H9 (cell line): ENCODE measurements at regions not wholly inside any gene's neighbourhood (a gene's known extent, or its start where the extent isn't known, plus 50 kb on each side); places are given as distances from the start of the nearest gene placed in this dataset.

Source experiments
- DNase-seq: peaks from one replicate; pipeline ENCODE4 v3.0.0-alpha.2; 2017
- H2AFZ ChIP-seq: one replicate; pipeline ENCODE4 v1.6.1; 2013; ENCODE audit warnings: mild to moderate bottlenecking, low read length, control low read depth, moderate library complexity
- H2AK5ac ChIP-seq: 2 replicates; pipeline ENCODE4 v1.6.1; 2013; ENCODE audit warnings: low read length, control low read depth, mixed read lengths; ENCODE audit not compliant: insufficient read length
- H2BK120ac ChIP-seq: one replicate; pipeline ENCODE4 v1.6.1; 2013; ENCODE audit warnings: low read depth, mild to moderate bottlenecking, low read length, control low read depth, inconsistent platforms; ENCODE audit not compliant: poor library complexity, severe bottlenecking
- H2BK12ac ChIP-seq: 2 replicates; pipeline ENCODE4 v1.6.1; 2013; ENCODE audit warnings: low read length, control low read depth, mixed read lengths, low read depth; ENCODE audit not compliant: insufficient read length
- H2BK15ac ChIP-seq: 2 replicates; pipeline ENCODE4 v1.6.1; 2013; ENCODE audit warnings: low read depth, low read length, control low read depth
- H2BK20ac ChIP-seq: one replicate; pipeline ENCODE4 v1.6.1; 2013; ENCODE audit warnings: low read depth, mild to moderate bottlenecking, low read length, control low read depth, inconsistent platforms; ENCODE audit not compliant: poor library complexity, severe bottlenecking
- H2BK5ac ChIP-seq: 2 replicates; pipeline ENCODE4 v1.6.1; 2013; ENCODE audit warnings: low read length, control low read depth, mixed read lengths; ENCODE audit not compliant: insufficient read length
- H3K14ac ChIP-seq: 2 replicates; pipeline ENCODE4 v1.6.1; 2013; ENCODE audit warnings: low read length, control low read depth; ENCODE audit not compliant: insufficient read depth
- H3K18ac ChIP-seq: 2 replicates; pipeline ENCODE4 v1.6.1; 2013; ENCODE audit warnings: low read depth, mild to moderate bottlenecking, mixed read lengths, low read length, control low read depth; ENCODE audit not compliant: insufficient read length
- H3K23ac ChIP-seq: 2 replicates; pipeline ENCODE4 v1.6.1; 2013; ENCODE audit warnings: low read length, control low read depth, mixed read lengths, low read depth; ENCODE audit not compliant: insufficient read length
- H3K23me2 ChIP-seq: 2 replicates; pipeline ENCODE4 v1.6.1; 2013; ENCODE audit warnings: low read depth, mild to moderate bottlenecking, mixed read lengths, low read length, control low read depth; ENCODE audit not compliant: insufficient read length, poor library complexity, severe bottlenecking
- H3K27ac ChIP-seq: 2 replicates; pipeline ENCODE4 v1.5.1; 2013; ENCODE audit warnings: low read length, control low read depth, mixed read lengths, low read depth; ENCODE audit not compliant: insufficient read length
- H3K27me3 ChIP-seq: 2 replicates; pipeline ENCODE4 v1.6.1; 2013; ENCODE audit warnings: low read length, control low read depth, inconsistent platforms; ENCODE audit not compliant: insufficient read depth
- H3K4ac ChIP-seq: 2 replicates; pipeline ENCODE4 v1.6.1; 2013; ENCODE audit warnings: low read depth, mild to moderate bottlenecking, control low read depth, inconsistent platforms, low read length, moderate library complexity
- H3K4me1 ChIP-seq: 2 replicates; pipeline ENCODE4 v1.6.1; 2013; ENCODE audit warnings: low read length, control low read depth, inconsistent platforms; ENCODE audit not compliant: insufficient read depth
- H3K4me2 ChIP-seq: 2 replicates; pipeline ENCODE4 v1.6.1; 2013; ENCODE audit warnings: low read length, control low read depth, mixed read lengths; ENCODE audit not compliant: insufficient read length, insufficient read depth
- H3K56ac ChIP-seq: 2 replicates; pipeline ENCODE4 v1.6.1; 2013; ENCODE audit warnings: low read depth, mild to moderate bottlenecking, mixed read lengths, low read length, control low read depth; ENCODE audit not compliant: insufficient read length
- H3K79me1 ChIP-seq: 2 replicates; pipeline ENCODE4 v1.6.1; 2013; ENCODE audit warnings: low read depth, mild to moderate bottlenecking, moderate library complexity, low read length, control low read depth, inconsistent platforms; ENCODE audit not compliant: insufficient read depth, poor library complexity, severe bottlenecking
- H3K79me2 ChIP-seq: 2 replicates; pipeline ENCODE4 v1.6.1; 2013; ENCODE audit warnings: low read length, control low read depth, inconsistent platforms; ENCODE audit not compliant: insufficient read depth
- H3K9ac ChIP-seq: 2 replicates; pipeline ENCODE4 v1.6.1; 2013; ENCODE audit warnings: low read length, control low read depth, mixed read lengths; ENCODE audit not compliant: insufficient read length; ENCODE audit errors: extremely low read depth
- H3K9me3 ChIP-seq: one replicate; pipeline ENCODE4 v1.6.1; 2013; ENCODE audit warnings: low read depth, low read length, inconsistent platforms; ENCODE audit not compliant: control insufficient read depth
- H3T11ph ChIP-seq: one replicate; pipeline ENCODE4 v1.6.1; 2013; ENCODE audit warnings: mild to moderate bottlenecking, low read length, control low read depth, inconsistent platforms
- H4K20me1 ChIP-seq: one replicate; pipeline ENCODE4 v1.6.1; 2013; ENCODE audit not compliant: control insufficient read depth, insufficient read length, insufficient read depth
- H4K5ac ChIP-seq: 2 replicates; pipeline ENCODE4 v1.6.1; 2013; ENCODE audit warnings: low read depth, mild to moderate bottlenecking, mixed read lengths, low read length, control low read depth; ENCODE audit not compliant: insufficient read length
- H4K8ac ChIP-seq: replicated peaks from 2 replicates; pipeline ENCODE4 v1.6.1; 2013; ENCODE audit warnings: low read length, control low read depth, mixed read lengths, low read depth; ENCODE audit not compliant: insufficient read length
- H4K91ac ChIP-seq: 2 replicates; pipeline ENCODE4 v1.6.1; 2013; ENCODE audit warnings: low read depth, mild to moderate bottlenecking, moderate library complexity, mixed read lengths, low read length, control low read depth; ENCODE audit not compliant: insufficient read length
- H3K27ac Mint-ChIP-seq, 3 experiments: 2 replicates in 2 of 3; 3 replicates in 1 of 3; pipeline ENCODE4 v1.8.0; 2020 to 2021; ENCODE audit warnings: mixed read lengths in 3 of 3, mild to moderate bottlenecking in 1 of 3, moderate library complexity in 1 of 3
- H3K27me3 Mint-ChIP-seq: 2 replicates; pipeline ENCODE4 v1.8.0; 2021; ENCODE audit warnings: low read depth, mild to moderate bottlenecking, moderate library complexity, mixed read lengths
- H3K36me3 Mint-ChIP-seq, 3 experiments: 2 replicates in 2 of 3; 3 replicates in 1 of 3; pipeline ENCODE4 v1.8.0; 2020 to 2021; ENCODE audit warnings: low read depth in 3 of 3, mixed read lengths in 3 of 3; ENCODE audit not compliant: insufficient read depth in 1 of 3
- H3K4me1 Mint-ChIP-seq, 2 experiments: 2 replicates each; pipeline ENCODE4 v1.8.0; 2020; ENCODE audit warnings: mixed read lengths in 2 of 2
- H3K4me3 Mint-ChIP-seq, 2 experiments: 2 replicates in 1 of 2; 3 replicates in 1 of 2; pipeline ENCODE4 v1.8.0; 2020 to 2021; ENCODE audit warnings: mild to moderate bottlenecking in 2 of 2, mixed read lengths in 2 of 2, moderate library complexity in 1 of 2
- H3K9me3 Mint-ChIP-seq, 2 experiments: 2 replicates in 1 of 2; 3 replicates in 1 of 2; pipeline ENCODE4 v1.8.0; 2020; ENCODE audit warnings: mild to moderate bottlenecking in 2 of 2, mixed read lengths in 2 of 2, moderate library complexity in 1 of 2
- WGBS: extraction: QIAGEN DNeasy Blood & Tissue Kit; methylation state at CpG from one replicate; pipeline ENCODE4 v1.1.7; 2013; ENCODE audit warnings: missing lambda C conversion rate, low lambda C conversion rate, mixed read lengths; ENCODE audit not compliant: insufficient read length; ENCODE audit errors: extremely low coverage; 5-methylcytosine and 5-hydroxymethylcytosine counted together
- TF ChIP-seq, protein P1 (sequence below): fragments of 200-600 bp; sonication (generic); conservative IDR thresholded peaks from 3 replicates; pipeline ENCODE4 v1.8.0; 2021; ENCODE audit warnings: antibody characterized with exemption, mild to moderate bottlenecking

GRCh38 chr2:5364361-5364760 is 327.8 kb upstream of the SOX11 start:
- H3K9me3 ChIP-seq, result no peaks in the 10 kb centered on the region

More at GRCh38 chr2:5364361-5364760, 327.8 kb upstream of the SOX11 start:
- no peak for DNase-seq
- WGBS, result no CpG with 5 or more reads among the region's 4 CpGs
- Histone ChIP-seq H3K4me1 (no peaks in the 10 kb centered on the region), H3K4me2 (no peak overlapping the region), H2AFZ (no peak overlapping the region), H3K9ac (no peak overlapping the region), H3K79me2 (no peaks in the 10 kb centered on the region), H4K20me1 (no peaks in the 10 kb centered on the region), H4K8ac (no peak overlapping the region), H2BK12ac (no peak overlapping the region), H2BK20ac (no peak overlapping the region), H3K27me3 (no peaks in the 10 kb centered on the region), H2BK5ac (no peak overlapping the region), H2AK5ac (no peak overlapping the region), H3K23me2 (no peaks in the 10 kb centered on the region), H2BK15ac (no peak overlapping the region), H3K14ac (no peak overlapping the region), H2BK120ac (no peak overlapping the region), H4K91ac (no peak overlapping the region), H3K18ac (no peak overlapping the region), H3K79me1 (no peaks in the 10 kb centered on the region), H3K4ac (no peak overlapping the region), H3T11ph (no peak overlapping the region), H3K56ac (no peak overlapping the region), H4K5ac (no peak overlapping the region), H3K27ac (no peak overlapping the region), H3K23ac (no peak overlapping the region)
- Mint-ChIP-seq H3K9me3 (no peaks in the 10 kb centered on the region), H3K4me3 (no peak overlapping the region), H3K27ac (no peak overlapping the region), H3K27me3 (no peaks in the 10 kb centered on the region), H3K4me1 (peaks cover 22 to 28% of the 10 kb centered on the region in 2 experiments), H3K36me3 (no peaks in the 10 kb centered on the region)
- TF ChIP-seq, protein P1, sequence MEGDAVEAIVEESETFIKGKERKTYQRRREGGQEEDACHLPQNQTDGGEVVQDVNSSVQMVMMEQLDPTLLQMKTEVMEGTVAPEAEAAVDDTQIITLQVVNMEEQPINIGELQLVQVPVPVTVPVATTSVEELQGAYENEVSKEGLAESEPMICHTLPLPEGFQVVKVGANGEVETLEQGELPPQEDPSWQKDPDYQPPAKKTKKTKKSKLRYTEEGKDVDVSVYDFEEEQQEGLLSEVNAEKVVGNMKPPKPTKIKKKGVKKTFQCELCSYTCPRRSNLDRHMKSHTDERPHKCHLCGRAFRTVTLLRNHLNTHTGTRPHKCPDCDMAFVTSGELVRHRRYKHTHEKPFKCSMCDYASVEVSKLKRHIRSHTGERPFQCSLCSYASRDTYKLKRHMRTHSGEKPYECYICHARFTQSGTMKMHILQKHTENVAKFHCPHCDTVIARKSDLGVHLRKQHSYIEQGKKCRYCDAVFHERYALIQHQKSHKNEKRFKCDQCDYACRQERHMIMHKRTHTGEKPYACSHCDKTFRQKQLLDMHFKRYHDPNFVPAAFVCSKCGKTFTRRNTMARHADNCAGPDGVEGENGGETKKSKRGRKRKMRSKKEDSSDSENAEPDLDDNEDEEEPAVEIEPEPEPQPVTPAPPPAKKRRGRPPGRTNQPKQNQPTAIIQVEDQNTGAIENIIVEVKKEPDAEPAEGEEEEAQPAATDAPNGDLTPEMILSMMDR, result no peak
